ENCODE measurements at regions not wholly inside any gene's neighbourhood (a gene's known extent, or its start where the extent isn't known, plus 50 kb on each side); places are given as distances from the start of the nearest gene placed in this dataset.
"Not testable (repeated sequence)": the region's sequence is repeated elsewhere in the genome, so short reads cannot be mapped to it uniquely, and the experiment has no call there.

DNA sequence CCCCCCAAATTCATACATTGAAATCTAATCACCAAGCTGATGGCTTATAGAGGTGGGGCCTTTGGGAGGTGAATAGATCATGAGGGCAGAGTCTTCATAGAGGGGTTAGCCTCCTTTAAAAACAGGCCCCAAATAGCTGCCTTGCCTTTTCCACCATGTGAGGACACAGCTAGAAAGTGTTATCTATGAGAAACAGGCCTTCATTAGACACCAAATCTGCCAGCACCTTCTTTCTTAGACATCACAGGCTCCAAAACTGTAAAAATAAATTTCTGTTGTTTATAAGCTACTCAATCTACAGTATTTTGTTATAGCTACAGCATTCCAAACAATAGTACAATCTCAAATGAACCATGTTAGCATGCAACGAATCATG is 459.3 kb upstream of the GCFC2 start:
- DNase-seq (ENCODE audit: low spot score): no peak

DNA sequence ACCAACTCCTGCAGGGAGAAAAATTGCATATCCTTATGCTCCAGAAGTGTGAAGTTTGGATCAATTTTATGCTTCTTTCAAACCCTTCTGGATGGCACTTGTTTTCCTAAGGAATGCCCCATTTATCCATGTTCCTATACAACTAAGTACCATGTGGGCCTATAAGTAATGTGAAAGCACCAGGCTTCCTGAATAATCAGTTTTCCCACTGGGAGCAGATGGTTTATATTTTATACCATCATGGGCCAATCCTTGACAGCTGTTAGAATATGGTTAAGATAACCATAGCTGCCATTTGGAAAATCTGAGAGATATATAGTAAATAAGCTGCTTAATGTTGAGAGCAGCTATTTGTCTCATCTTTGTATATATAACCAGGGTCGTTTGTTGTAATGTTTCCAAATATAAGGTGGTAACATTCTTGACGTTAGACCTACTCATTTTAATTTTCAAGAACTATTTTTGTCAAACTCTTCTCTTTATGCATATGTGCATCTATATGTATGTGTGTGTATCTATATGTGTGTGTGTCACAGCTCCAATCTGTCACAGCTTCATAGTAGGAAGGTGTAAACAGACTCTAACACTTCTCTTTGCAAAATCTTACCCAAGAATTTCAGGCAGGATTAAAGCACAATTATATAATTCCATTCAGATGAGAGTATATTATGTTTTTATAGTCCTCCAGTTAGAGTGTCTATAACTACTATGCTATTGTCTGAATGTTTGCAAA is 458.7 kb upstream of the GCFC2 start:
- DNase-seq (ENCODE audit: low spot score): no peak

DNA sequence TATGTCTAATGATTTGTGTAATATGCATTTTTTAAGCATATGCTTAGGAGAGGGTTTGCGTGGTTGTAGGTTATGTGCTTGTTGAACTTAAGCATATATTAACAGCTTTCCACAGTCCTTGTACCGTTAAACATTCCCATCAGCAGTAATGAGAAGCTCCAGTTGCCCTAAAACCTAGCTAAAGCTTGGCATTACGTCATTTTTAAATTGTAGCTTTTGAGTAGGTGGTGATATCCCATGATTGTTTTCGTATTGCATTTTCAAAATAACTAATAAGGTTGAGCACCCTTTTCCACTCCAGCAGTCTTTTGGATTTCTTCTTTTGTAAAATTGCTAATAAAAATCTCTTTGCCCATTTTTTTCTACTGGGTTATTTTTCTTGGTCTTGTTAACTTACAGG is 453.1 kb upstream of the GCFC2 start:
- DNase-seq (ENCODE audit: low spot score): no peak

DNA sequence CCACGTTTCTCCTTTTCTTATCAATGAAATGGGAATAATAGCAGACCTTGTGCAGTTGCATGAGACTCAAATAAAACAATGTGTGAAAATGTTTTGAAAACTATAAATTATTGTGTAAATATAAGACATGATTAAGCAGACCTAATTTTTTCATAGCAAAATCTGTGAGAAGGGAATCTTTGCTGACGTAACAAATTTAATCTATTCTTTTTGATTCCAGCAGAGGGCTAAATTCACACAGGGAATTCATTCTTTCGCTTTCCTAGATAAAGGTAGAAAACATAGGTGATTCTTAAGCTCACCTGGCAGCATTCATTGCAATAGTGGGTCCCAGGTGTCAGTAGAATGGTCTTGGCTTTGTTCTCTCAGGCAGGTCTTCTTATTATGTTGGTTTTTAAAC is 450.0 kb upstream of the GCFC2 start:
- no peak for DNase-seq (ENCODE audit: low spot score)

DNA sequence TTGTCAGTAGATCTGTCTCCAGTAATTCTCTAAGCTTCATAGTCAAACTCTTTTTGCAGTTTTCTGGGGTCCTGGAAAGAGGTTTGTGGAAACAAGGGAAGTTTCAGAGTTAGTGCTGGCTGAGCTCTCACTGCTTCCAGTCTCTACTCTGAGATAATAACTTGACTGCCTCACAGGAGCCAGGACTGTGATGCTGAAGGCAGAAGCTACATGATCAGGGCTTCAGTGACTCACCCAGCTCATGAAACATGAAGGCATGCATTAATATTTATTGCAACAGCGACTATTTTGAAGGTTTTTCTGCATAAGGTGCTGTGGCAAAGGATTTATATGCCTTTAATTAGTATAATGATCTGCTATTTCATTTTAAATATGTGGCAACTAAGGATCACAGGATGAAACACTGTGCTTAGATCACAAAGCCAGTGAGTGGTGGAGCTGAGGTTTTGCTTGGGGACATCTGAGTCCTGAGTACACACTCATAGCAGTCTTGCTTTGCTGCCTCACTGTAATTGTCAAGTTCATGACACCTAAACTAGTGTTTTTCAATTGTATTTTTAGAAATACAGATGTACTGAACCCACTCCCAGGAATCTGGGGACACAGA is 448.4 kb upstream of the GCFC2 start:
- DNase-seq (ENCODE audit: low spot score): no peak

DNA sequence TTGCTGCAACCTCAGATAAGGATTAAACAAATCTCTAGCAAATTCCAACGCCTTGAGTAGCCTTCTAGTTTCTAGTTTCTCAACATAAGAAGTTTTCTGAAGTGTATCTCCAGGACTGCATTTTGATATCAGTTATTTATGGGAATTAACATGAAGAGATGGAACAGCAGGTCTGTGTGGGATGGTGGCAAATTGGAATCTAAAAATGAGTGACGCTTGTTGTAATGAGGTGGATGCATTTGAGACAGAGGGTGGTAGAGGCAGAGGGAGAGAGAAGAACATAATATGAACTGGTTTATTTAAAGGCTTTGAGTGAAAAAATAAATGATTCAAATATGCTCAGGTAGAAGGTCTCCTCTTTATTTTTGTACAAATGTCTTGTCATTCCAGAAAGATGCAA is 446.8 kb upstream of the GCFC2 start:
- DNase-seq (ENCODE audit: low spot score): no peak

DNA sequence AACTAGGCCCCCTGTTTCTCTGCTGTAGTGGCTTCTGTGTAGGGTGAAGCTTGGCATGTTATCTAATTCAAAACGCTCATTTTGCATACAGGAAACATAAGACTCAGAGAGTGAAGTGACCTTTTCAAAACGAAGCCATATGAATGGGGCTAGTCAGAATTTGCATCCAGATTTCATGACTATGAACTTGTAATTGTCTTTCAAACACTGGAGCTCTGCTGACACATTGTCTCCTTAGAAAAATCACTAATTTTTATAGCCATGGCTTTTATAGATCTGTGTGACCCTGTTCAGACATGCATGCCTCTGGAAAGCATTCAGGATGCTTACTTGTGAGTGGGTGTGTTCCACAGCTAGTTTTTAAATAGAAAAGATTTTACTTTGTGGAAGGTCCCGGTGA is 444.3 kb upstream of the GCFC2 start:
- no peak for DNase-seq (ENCODE audit: low spot score)

DNA sequence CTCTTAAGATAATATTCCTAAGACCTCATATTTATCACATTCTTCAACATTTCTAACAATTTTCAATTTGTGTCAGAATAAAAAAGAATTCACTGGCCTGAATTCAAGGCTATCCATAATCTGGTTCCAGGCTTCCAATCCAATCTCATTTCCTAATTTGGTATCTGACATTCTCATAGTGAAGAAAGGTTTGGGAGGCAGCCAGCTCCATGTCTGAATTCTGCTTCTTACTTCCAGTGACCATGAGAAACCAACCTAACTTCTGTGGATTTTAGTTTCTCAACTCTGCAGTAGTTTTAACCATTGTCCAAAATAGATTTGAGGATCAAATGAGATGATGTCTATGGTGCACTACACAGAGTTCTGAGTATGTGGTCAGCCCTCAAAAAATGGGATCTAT is 439.1 kb upstream of the GCFC2 start:
- no peak for DNase-seq (ENCODE audit: low spot score)

DNA sequence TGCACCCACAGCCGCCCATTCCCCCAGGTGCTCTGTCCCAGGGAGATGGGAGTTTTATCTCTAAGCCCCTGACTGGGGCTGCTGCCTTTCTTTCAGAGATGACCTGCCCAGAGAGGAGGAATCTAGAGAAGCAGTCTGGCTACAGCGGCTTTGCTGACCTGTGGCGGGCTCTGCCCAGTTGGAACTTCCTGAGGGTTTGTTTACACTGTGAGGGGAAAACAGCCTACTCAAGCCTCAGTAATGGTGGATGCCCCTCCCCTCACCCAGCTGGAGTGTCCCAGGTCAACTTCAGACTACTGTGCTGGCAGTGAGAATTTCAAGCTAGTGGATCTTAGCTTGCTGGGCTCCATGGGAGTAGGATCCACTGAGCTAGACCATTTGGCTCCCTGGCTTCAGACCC is 428.6 kb upstream of the GCFC2 start:
- DNase-seq (ENCODE audit: low spot score): not testable (repeated sequence)

DNA sequence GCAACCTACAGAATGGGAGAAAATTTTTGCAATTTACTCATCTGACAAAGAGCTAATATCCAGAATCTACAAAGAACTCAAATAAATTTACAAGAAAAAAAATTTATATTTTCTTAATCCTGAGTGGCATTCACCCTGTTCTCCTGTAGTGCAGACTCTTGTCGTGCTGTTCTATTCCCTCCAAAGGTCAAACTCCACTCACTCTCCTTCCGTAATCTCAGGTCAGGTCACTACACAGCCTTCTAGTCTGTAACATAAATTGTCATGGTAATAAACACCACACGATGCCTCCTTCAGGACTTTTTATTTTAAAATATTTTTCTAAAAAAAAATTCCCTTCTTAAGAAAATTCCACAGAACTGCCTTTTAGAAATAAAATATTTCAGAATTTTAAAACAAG is 417.9 kb upstream of the GCFC2 start:
- no peak for DNase-seq (ENCODE audit: low spot score)

DNA sequence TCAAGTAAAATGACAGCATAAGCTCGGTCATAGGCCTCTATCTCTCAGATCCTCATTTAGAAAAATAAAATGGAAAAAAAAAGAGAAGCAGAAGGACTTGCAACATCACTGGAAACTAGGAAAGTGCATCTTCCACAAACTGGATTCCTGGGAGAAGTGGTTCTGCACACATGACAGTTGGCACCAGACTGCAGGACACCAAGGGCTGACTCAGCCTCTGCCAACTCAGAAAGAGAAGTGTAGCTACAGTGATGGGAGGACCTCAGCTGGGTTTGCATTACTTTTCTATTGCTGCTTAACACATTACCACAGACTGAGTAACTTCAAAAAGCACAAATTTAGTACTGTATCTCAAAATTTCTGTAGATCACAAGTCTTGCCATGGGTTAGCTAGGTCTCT is 409.5 kb upstream of the GCFC2 start:
- DNase-seq (ENCODE audit: low spot score): no peak

DNA sequence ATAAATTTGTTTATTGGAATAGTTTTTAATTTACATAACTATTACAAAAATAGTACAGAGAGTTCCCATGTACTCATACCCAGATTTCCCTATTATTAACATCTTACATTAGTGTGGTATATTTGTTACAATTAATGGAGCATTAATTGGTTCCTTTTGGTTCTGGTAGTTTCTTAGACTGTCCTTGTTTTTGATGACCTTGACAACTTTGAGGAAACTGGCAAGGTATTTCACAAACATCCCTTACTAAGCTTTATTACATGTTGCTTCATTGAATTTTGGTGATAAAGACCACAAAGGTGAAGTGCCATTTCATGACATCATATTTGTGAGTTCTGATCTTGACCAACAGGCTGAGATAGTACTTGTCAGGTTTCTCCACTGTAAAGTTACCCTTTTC is 379.0 kb upstream of the GCFC2 start:
- no peak for DNase-seq (ENCODE audit: low spot score)

DNA sequence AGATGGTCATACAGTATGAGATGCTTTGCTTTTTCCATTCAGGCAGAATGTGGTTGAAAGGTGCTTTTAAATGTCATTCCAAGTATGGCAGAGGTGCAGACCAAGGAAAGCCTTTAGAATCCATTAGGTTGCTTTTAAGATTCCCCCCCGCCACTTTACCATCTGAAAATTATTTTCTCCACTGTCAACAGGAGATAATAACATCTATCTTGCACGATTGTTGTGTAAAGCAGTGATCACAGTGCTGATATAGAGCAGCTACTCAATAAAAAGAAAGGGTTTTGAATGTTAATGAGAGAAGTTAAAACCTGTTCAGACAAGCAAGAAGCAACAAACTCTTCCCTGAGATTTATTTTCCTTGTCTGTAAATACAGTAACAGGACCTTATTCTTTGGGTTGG is 372.5 kb upstream of the GCFC2 start:
- no peak for DNase-seq (ENCODE audit: low spot score)

DNA sequence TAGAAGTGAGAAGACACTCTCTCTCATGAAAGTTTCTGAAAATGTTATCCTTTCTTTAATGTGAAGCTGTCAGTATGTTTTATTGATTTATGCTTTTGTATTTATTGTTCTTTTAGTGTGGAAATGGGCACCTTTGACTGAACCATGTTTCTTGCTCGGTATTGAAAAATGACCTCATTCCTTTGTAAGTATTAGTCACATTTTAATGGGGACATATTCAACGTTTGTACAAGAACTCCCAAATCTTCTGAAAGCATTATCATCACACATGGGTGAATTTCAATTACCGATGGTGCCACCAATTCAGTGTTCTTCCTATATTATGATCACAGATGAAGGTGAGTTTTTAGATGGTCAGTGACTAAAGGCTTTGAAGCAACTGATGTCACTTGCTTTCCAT is 371.8 kb upstream of the GCFC2 start:
- DNase-seq (ENCODE audit: low spot score): no peak

DNA sequence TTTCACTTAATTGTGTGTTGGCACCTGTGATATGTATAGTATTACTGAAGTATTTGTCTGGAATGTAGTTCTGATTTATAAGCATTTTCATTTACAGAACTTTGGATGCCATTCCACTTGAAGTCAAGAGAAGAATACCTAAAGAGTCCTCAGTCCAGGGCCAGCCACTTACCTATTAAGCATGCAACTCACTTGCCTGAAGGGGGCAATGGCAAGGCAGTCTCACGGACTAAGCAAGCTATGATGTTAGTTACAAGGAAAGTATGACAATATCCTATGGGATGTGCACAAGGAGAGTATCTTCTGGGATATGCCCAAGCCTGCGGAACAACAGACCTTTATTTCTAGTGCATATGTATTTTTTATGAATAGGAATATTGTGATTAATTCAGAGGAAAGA is 369.4 kb upstream of the GCFC2 start:
- DNase-seq (ENCODE audit: low spot score): no peak

DNA sequence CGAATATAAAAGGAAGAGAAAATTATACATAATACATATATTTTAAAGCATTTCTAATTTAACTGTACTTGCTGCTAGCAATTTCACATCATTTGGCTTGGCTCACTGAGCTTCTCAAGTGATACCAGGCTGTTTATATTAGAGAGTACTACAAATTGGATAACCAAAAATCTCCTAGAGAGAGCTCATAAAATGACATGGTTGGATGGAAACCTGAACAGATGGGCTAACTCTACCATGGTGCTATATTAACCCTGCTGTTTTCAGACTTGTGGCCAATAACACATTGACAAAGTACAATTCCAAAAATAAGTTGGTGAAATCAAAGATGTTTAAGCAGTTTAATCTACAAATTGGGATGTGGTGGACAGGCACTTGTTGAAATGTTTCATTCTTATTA is 364.4 kb upstream of the GCFC2 start:
- no peak for DNase-seq (ENCODE audit: low spot score)

DNA sequence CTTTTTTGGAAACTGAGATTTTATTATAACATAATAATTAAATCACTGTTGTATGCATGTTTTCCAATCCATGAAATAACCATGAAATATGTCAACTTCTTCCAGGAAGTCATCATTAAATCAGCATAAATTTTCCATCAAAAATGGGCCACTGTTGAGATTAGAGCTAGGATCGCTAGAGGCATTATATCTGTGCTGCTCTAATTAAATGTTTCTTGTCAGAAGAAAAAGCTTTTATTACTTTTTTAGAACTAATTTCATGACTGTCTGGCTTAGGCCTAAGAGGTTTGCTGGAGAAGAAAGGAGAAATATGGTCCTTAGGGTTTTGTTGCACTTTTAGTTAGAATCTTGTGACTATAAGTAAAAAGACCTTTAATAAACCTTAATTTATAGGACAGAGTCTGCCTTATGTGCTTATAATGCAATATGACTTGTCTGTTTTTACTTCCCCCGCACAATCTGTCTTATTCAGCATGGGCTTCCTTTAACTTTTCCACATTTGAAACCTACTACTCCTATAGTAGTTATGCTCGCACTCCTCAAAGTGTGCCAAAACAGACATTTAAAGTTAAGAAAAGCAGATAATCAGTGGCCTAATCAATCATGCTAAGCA is 363.4 kb upstream of the GCFC2 start:
- no peak for DNase-seq (ENCODE audit: low spot score)

DNA sequence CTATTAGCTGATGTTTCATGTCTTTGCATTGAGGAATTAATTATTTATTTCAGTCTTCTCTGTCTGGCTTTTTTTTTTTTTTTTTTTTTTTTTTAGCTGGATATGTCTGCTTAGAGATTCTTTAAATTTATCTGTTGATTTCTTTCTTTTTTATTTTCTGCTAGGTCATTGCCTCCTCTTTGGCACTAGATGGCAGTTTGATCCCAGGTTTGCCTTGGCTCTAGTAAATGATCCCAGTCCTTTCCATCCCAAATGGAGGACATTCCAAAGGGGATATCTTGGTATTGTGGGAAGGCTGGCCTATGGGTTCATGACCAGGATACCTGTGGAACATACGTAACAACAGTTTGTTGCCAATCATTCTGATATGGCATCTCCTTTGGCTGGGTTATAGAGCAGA is 339.5 kb upstream of the GCFC2 start:
- DNase-seq (ENCODE audit: low spot score): no peak

DNA sequence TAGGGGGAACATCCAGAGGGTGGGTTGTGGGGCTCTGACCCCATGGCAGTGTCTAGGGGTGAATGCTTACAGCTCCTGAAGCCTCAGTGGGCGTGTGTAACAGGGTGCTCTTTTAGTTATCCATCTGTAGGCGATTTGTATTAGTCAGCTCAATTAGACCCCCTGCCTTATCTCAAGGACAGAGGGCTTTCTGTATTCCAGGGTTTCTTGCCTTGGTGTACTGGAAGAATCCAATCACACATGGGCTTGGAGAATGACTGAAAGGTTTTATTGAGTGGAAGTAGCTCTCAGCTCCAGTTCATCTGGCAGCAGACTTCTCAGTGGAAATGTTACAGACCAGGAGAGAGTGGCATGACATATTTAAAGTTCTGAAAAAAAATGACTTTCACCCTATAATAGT is 334.0 kb upstream of the GCFC2 start:
- DNase-seq (ENCODE audit: low spot score): no peak

DNA sequence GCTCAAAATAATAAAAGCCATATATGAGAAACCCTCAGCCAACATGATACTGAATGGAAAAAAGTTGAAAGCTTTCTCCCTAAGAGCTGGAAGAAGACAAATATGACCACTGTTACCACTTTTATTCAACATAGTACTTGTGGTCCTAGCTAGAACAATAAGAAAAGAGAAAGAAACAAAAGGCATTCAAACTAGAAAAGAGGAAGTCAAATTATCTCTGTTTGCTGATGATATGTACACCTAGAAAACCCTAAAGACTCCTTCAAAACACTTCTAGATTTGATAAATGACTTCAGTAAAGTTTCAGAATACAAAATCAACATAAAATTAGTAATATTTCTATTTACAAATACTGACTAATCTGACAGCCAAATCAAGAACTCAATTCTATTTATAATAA is 328.8 kb upstream of the GCFC2 start:
- DNase-seq (ENCODE audit: low spot score): no peak

DNA sequence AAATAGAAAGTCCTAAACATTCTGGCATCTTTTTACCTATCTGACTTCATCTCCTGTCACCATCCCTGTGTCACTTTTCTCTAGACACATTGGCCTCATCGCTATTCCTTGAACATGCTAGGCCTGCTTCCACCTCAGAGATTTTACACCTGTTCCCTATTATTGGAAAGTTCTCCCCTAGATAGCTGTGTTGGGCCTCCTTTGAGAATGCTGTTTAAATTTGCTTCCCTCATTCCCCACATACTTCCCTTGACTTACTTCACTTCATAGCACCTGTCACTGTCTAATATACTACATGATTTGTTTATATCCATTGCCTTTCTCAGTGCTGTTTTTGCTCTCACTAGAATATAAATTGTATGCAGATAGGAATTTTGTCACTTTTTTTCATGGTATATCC is 317.0 kb upstream of the GCFC2 start:
- DNase-seq (ENCODE audit: low spot score): no peak

DNA sequence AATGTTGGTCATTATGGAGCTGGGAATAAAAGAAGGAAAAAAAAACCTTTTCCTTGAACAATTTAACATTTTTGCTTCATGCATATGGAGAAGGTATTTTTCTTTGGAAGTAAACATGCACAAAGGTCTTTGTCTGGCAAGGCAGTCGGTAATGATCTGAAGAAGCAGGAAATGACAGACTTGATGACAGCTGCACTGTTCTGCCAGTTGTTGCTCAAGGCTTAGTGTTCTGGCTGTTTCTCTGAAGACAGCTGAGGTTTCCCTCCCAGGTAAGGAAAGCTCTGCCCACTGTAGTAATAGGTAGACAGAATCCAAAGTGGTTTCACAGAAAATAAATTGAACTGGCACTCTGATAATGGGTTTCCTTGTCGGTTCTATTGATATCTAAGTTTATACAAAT is 308.4 kb upstream of the GCFC2 start:
- DNase-seq (ENCODE audit: low spot score): no peak

DNA sequence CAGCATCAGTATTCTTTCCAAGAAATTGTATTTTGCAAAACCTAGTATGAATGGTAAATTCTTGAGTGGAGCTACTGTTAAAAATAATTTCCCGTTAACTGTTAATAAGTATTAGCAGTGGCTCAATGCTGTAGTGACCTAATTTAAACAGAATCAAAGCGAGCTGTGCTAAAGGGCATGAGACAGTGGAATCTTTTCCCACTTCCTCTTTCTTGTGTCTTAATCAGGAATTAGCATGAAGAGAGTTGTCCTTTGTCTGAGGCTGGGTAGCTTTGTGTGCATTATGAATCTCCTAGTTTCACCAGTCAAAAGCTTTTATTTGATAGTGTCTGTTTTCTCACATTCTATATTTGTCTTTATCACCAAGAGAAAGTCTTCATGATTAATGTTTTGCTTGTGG is 298.8 kb upstream of the GCFC2 start:
- no peak for DNase-seq (ENCODE audit: low spot score)

Data from germinal center (tissue), 1 donor.